Retinal pigment epithelial cell (primary cell): ENCODE measurements at regions not wholly inside any gene's neighbourhood (a gene's known extent, or its start where the extent isn't known, plus 50 kb on each side); places are given as distances from the start of the nearest gene placed in this dataset.

Experiments used
- DNase-seq: peaks from one replicate; pipeline ENCODE4 v3.0.0-alpha.2; 2010; ENCODE audit warnings: low read depth
- H3K4me3 ChIP-seq: 2 replicates; pipeline ENCODE4 v1.5.1; 2011; ENCODE audit warnings: mild to moderate bottlenecking, low read length, control low read depth, moderate library complexity
- CTCF ChIP-seq: conservative IDR thresholded peaks from 2 replicates; pipeline ENCODE4 v1.5.1; 2011; ENCODE audit warnings: low read depth, low read length, control low read depth, inconsistent platforms

- DNase-seq: no peak
- H3K4me3 ChIP-seq: no peak overlapping the region
- TF ChIP-seq CTCF: no peak
These were observed 157.3 kb upstream of the LRRN1 start for GRCh38 chr3:3641877-3642455.

- no peak for DNase-seq
- no peak overlapping the region for H3K4me3 ChIP-seq
- TF ChIP-seq CTCF: no peak
These were observed 160.2 kb upstream of the LRRN1 start for GRCh38 chr3:3639078-3639477.

- no peak for DNase-seq
- TF ChIP-seq CTCF: no peak
- H3K4me3 ChIP-seq: no peak overlapping the region
These were observed 162.4 kb upstream of the LRRN1 start for GRCh38 chr3:3636815-3637214.

- TF ChIP-seq CTCF: no peak
- DNase-seq: no peak
These were observed 164.1 kb upstream of the LRRN1 start for GRCh38 chr3:3635109-3635508.

GRCh38 chr3:3634326-3634725 lies 164.9 kb upstream of the LRRN1 start:
- TF ChIP-seq CTCF: no peak
- H3K4me3 ChIP-seq: no peak overlapping the region
- DNase-seq: no peak

More at GRCh38 chr3:3635109-3635508, 164.1 kb upstream of the LRRN1 start:
- H3K4me3 ChIP-seq: no peak overlapping the region

- DNase-seq: no peak
- TF ChIP-seq CTCF: no peak
- no peak overlapping the region for H3K4me3 ChIP-seq
These were observed 165.5 kb upstream of the LRRN1 start for GRCh38 chr3:3633761-3634160.

GRCh38 chr3:3632449-3632848 lies 166.8 kb upstream of the LRRN1 start:
- no peak overlapping the region for H3K4me3 ChIP-seq
- no peak for TF ChIP-seq CTCF

More at GRCh38 chr3:3632449-3632848, 166.8 kb upstream of the LRRN1 start:
- DNase-seq: no peak
